ENCODE measurements at regions not wholly inside any gene's neighbourhood (a gene's known extent, or its start where the extent isn't known, plus 50 kb on each side); places are given as distances from the start of the nearest gene placed in this dataset.

DNA sequence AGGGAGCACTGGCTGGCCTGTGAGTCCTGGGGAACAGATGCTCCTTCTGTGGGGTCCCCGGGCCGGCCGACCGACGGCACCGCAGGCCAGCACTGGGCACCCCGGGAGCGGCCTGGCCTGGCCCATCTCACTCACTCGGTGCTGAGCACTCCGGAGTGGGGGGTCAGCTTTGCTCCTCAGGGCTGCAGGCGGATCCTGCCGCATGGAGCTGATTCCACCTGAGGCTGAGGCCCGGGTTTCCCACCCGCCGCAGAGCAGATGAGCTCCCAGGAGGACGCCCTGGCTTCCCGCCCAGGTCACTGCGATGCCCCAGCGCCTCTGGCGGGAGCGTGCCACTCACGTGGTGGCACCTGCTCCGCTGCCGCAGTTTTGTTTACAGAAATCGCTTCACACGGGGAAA is 418.6 kb downstream of the GALR1 start:
- peak; percentile 58 for DNase-seq

- no peak for DNase-seq
Measured at GRCh38 chr18:77669331-77669730, 419.7 kb downstream of the GALR1 start.

GRCh38 chr18:77671456-77672167 is 422.0 kb downstream of the GALR1 start:
- peak; percentile 43 for DNase-seq

DNA sequence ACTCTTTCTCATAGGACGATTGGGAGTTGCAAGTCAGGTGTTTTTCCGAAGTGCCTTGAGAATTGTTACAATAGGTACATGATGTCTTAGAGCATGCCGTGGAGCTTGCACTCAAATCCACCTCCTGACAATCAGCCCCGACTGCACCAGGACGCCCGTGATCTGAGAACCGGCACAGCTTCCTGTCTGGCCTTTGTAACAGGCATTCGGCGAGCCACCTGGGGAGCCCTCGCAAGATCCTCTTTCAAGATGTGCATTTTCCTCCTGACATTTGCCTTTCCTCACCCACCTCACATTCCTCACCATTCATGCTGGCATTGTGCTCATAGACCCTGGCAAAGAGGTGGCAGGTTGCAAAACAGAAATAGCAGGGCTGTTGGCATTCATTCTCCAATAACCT is 427.3 kb downstream of the GALR1 start:
- peak; percentile 33 for DNase-seq

DNA sequence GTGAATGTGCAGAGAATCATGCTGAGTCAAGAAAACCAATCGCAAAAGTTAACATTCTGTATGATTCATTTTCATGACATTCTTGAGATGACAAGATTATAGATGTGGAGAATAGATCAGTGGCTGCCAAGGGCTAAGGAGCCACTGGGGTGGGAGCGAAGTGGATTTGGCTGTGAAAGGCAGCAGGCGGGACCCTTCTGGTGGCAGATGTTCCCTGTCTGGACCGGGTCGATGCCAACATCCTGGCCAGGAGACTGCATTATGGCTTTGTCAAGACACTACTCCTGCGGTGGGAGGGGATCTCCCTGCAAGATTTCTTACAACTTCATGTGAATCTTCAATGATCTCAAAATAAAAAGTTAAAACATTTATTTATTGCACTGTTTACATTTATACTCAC is 427.9 kb downstream of the GALR1 start:
- no peak for DNase-seq

DNA sequence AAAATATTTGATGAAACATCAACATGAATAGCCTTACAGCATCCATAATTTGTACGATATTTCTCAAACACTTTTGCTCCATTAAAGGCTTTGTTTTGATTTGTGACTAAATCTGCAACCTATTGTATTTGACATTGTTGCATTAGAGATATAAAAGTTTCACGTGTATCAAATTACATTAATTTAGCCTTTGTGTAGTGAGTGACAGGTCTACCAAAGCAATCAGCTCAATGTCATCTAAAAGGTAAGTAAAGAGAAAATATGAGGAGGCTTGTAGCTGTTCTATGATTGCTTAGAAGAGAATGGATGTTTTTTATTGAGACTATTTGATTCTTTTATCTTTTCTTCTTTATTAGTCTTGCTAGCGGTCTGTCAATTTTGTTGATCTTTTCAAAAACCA is 430.2 kb downstream of the GALR1 start:
- no peak for DNase-seq

- no peak for DNase-seq
Measured at GRCh38 chr18:77700051-77700450, 450.4 kb downstream of the GALR1 start.

DNA sequence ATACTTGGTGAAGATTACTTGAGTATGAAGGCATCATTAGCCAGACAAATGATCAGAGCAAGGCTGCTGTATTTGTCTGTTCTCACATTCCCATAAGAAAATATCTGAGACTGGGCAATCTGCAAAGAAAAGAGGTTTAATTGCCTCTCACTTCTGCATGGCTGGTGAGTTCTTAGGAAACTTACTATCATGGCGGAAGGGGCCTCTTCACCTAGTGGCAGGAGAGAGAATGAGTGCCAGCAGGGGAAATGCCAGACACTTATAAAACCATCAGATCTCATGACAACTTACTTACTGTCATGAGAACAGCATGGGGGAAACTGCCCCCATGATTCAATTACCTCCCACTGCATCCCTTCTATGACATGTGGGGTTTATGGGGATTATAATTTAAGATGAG is 452.3 kb downstream of the GALR1 start:
- no peak for DNase-seq

- peak; percentile 60 for DNase-seq
Measured at GRCh38 chr18:77702686-77703085, 453.0 kb downstream of the GALR1 start.

GRCh38 chr18:77705301-77705700 is 455.7 kb downstream of the GALR1 start:
- no peak for DNase-seq

GRCh38 chr18:77708826-77709506 is 459.3 kb downstream of the GALR1 start:
- DNase-seq = no peak

DNA sequence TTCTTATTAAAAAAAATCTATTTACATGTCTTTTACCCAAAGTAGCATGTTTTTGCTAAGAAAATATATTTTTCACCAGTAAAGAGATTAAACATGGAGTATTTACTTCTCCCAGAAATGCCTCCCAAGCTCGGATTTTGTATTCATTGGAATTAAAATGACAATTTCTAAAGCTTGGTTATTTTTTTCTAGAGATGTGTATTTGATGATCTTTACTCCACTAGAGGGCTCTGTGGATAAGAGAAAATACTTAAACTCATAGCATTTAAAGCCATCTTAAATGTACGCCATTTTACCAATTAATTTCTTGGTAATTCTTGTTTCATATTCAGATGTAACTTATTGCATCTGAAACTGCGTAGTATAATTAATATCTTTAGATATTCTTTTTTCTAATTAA is 461.4 kb downstream of the GALR1 start:
- no peak for DNase-seq

- no peak for DNase-seq
Measured at GRCh38 chr18:77714716-77715115, 465.1 kb downstream of the GALR1 start.

GRCh38 chr18:77716282-77716681 is 466.6 kb downstream of the GALR1 start:
- no peak for DNase-seq

GRCh38 chr18:77733292-77733903 is 483.8 kb downstream of the GALR1 start:
- DNase-seq = no peak

- DNase-seq = no peak
Measured at GRCh38 chr18:77736842-77737241, 487.2 kb downstream of the GALR1 start.

DNA sequence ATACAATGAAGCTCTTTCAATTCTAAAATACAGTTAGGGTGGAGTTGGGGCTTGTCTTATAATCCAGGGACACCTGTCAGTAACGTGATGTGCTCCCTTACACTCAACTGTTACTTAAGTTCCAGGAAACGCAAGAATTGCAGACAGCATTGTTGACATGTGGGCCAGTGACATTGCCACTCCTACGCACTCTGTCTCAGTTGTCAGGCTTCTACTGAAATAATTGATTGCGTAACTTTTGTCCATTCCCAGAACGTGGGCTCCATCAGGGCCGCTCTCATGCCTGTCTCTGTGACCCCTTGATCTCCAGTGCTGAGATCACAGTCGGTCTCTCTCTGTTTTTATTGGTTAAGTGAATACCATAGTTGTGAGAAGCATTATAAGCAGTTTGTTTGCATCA is 487.8 kb downstream of the GALR1 start:
- DNase-seq = peak; percentile 3

- DNase-seq = no peak
Measured at GRCh38 chr18:77749089-77749488, 499.4 kb downstream of the GALR1 start.

DNA sequence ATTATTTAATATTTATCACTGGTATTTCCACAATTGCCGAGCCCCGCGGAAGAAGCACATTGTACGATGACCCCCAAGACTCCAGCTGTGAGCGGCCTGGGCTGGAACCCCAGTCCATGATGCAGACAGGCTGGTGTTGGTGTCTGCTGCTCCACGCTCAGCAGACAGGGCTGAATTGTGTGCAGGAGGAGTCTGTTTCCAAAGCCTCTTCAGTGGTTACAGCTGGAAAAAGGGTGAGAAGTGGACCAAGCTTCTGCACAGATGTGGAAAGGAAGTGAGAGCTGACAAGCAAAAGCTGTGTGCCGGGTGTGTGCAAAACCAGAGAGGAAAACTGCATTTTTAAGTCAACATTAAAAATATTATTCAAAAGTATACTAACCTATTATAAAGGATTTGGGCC is 500.4 kb downstream of the GALR1 start:
- DNase-seq = no peak

DNA sequence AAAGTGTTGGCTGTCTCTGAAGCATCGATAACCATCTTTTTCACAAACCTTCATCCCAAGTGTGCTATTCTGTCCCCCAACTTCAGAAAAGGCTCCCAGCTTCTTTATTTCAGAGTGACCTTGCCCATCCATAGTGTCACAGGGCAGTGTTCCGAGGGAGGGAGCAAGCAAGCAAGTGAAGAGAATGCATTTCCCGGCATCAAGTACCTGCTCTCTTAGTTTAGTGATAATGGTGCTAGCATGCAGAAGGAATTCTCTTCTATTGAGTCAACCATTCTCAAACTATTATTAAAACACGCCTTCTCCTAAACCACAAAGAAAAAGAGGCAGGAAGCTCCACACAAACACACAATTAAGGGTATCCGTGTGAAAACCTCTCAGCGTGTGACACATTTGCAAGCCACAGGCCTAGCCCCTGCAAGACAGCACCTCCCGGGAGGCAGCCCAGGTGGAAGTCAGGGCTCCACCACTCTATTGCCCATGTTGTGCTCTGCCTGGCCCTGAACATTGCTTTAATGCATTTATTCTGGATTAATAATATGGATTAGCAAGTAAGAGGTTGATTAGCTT is 504.9 kb downstream of the GALR1 start:
- no peak for DNase-seq

DNA sequence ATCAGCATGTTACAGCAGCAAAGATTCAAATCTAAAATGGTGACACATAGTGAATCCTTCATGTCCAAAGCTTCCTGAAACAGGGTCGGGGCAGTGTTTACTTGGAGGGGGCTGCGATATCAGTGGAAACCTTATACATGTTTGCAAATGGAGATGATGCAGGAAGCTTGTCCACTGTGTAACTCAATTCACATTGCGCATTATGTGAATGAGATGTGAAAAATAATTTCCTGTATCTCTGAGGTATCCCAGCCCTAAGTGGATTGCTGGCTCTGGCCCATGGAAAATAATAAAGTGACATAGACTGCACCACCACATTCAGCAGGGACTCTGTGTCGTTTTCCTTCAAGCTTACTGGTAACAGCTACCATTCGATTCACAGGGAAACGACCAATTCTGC is 505.5 kb downstream of the GALR1 start:
- peak; percentile 32 for DNase-seq

- no peak for DNase-seq
Measured at GRCh38 chr18:77761332-77761731, 511.7 kb downstream of the GALR1 start.

- no peak for DNase-seq
Measured at GRCh38 chr18:77762014-77762413, 512.4 kb downstream of the GALR1 start.

- DNase-seq = no peak
Measured at GRCh38 chr18:77762642-77763041, 513.0 kb downstream of the GALR1 start.

All from DMS153 (cell line).